Body of pancreas (tissue), 4 donors: ENCODE measurements at regions not wholly inside any gene's neighbourhood (a gene's known extent, or its start where the extent isn't known, plus 50 kb on each side); places are given as distances from the start of the nearest gene placed in this dataset.
"Not testable (repeated sequence)": the region's sequence is repeated elsewhere in the genome, so short reads cannot be mapped to it uniquely, and the experiment has no call there.

Experiments used
- CTCF ChIP-seq, 7 experiments: fragments of 450-650 bp in 4 of 7; fragments of 200-600 bp in 3 of 7; sonication (generic) in 3 of 7; IDR thresholded peaks; one replicate each; pipeline ENCODE4 v1.5.1; 2016 to 2019; ENCODE audit warnings: antibody characterized with exemption in 7 of 7
- POLR2A ChIP-seq, 3 donors: fragments of 450-650 bp; IDR thresholded peaks; one replicate each; pipeline ENCODE4 v1.6.1; 2016; ENCODE audit warnings: antibody characterized with exemption in 3 of 3, mild to moderate bottlenecking in 2 of 3

GRCh38 chr9:41033360-41033759, 95.1 kb downstream of the FOXD4L6 start:
- not testable (repeated sequence) for TF ChIP-seq CTCF, POLR2A (IDR thresholded peaks at IDR 0.05)
